ENCODE measurements at regions not wholly inside any gene's neighbourhood (a gene's known extent, or its start where the extent isn't known, plus 50 kb on each side); places are given as distances from the start of the nearest gene placed in this dataset.

DNA sequence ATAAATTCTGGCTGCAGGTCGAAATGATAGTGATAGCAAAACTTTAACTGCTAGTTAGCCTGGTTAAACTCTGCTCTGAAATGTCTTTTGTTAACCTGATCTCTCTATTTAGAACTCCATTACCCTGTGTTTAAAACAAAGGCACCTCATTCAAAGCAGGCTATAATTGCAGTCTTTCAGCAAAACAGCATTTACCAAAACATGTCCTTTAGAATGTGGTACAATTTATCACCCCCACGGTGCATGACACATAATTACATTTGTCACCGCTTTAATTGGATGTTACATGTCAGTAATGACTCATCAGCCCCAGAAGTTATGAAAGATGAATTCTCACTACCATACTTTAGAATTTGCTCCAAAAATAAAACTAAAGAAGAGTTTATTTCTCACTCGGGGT, 295.4 kb downstream of the TOX3 start:
- TF ChIP-seq, protein P1, sequence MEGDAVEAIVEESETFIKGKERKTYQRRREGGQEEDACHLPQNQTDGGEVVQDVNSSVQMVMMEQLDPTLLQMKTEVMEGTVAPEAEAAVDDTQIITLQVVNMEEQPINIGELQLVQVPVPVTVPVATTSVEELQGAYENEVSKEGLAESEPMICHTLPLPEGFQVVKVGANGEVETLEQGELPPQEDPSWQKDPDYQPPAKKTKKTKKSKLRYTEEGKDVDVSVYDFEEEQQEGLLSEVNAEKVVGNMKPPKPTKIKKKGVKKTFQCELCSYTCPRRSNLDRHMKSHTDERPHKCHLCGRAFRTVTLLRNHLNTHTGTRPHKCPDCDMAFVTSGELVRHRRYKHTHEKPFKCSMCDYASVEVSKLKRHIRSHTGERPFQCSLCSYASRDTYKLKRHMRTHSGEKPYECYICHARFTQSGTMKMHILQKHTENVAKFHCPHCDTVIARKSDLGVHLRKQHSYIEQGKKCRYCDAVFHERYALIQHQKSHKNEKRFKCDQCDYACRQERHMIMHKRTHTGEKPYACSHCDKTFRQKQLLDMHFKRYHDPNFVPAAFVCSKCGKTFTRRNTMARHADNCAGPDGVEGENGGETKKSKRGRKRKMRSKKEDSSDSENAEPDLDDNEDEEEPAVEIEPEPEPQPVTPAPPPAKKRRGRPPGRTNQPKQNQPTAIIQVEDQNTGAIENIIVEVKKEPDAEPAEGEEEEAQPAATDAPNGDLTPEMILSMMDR (conservative IDR thresholded peaks at IDR 0.05; ENCODE audit: low read length), result no peak
- no peak for TF ChIP-seq EZH2phosphoT487 (IDR thresholded peaks at IDR 0.05; ENCODE audit: borderline replicate concordance, low read depth, low read length)

Data from OCI-LY7 (cell line).